Keratinocyte (primary cell): ENCODE measurements at regions not wholly inside any gene's neighbourhood (a gene's known extent, or its start where the extent isn't known, plus 50 kb on each side); places are given as distances from the start of the nearest gene placed in this dataset.

Experiments used
- DNase-seq: peaks from one replicate; pipeline ENCODE4 v3.0.0-alpha.2; 2011; ENCODE audit warnings: low read depth, missing footprints, low spot score
- FAIRE-seq: peaks from 2 replicates; lab custom pipeline; 2011; peaks lifted over from hg19 to GRCh38; lab: Jason Lieb, UNC
- H2AFZ ChIP-seq: 2 replicates; pipeline ENCODE4 v1.6.0; 2012; ENCODE audit warnings: low read length, control low read depth, inconsistent platforms; ENCODE audit not compliant: control insufficient read depth
- H3K27ac ChIP-seq: 2 replicates; pipeline ENCODE4 v1.5.1; 2011; ENCODE audit warnings: low read length; ENCODE audit not compliant: control insufficient read depth, insufficient read depth
- H3K27me3 ChIP-seq: 3 replicates; pipeline ENCODE4 v1.6.0; 2011; ENCODE audit warnings: low read length; ENCODE audit not compliant: control insufficient read depth, insufficient read depth; ENCODE audit errors: extremely low read depth
- H3K36me3 ChIP-seq, 2 experiments: 2 replicates in 1 of 2; 3 replicates in 1 of 2; pipeline ENCODE4 v1.5.1; 2011; ENCODE audit warnings: low read length in 2 of 2, mild to moderate bottlenecking in 1 of 2; ENCODE audit not compliant: control insufficient read depth in 2 of 2, insufficient read depth in 2 of 2; ENCODE audit errors: extremely low read depth in 1 of 2
- H3K4me1 ChIP-seq: 3 replicates; pipeline ENCODE4 v1.5.1; 2011; ENCODE audit warnings: low read length; ENCODE audit not compliant: control insufficient read depth, insufficient read depth; ENCODE audit errors: extremely low read depth
- H3K4me2 ChIP-seq: 3 replicates; pipeline ENCODE4 v1.6.0; 2011; ENCODE audit warnings: low read depth, low read length; ENCODE audit not compliant: control insufficient read depth, insufficient read depth; ENCODE audit errors: extremely low read depth
- H3K4me3 ChIP-seq, 3 experiments: fragments of 200-600 bp in 1 of 3; sonication (generic) in 1 of 3; 2 replicates in 2 of 3; 3 replicates in 1 of 3; pipeline ENCODE4 v1.5.1; 2011 to 2016; ENCODE audit warnings: low read length in 3 of 3, mild to moderate bottlenecking in 3 of 3, control low read depth in 2 of 3, inconsistent platforms in 1 of 3, low read depth in 1 of 3, mixed read lengths in 1 of 3, mixed run types in 1 of 3, moderate library complexity in 1 of 3; ENCODE audit not compliant: control insufficient read depth in 2 of 3, insufficient read depth in 2 of 3; ENCODE audit errors: extremely low read depth in 1 of 3
- H3K79me2 ChIP-seq: 2 replicates; pipeline ENCODE4 v1.6.0; 2012; ENCODE audit warnings: low read length; ENCODE audit not compliant: control insufficient read depth, insufficient read depth
- H3K9ac ChIP-seq: 3 replicates; pipeline ENCODE4 v1.6.0; 2011; ENCODE audit warnings: low read length; ENCODE audit not compliant: control insufficient read depth, insufficient read depth; ENCODE audit errors: extremely low read depth
- H3K9me1 ChIP-seq: 3 replicates; pipeline ENCODE4 v1.6.0; 2011; ENCODE audit warnings: low read length; ENCODE audit not compliant: control insufficient read depth, insufficient read depth; ENCODE audit errors: extremely low read depth
- H3K9me3 ChIP-seq: 2 replicates; pipeline ENCODE4 v1.5.1; 2012; ENCODE audit warnings: low read depth, low read length; ENCODE audit not compliant: control insufficient read depth
- H4K20me1 ChIP-seq: 3 replicates; pipeline ENCODE4 v1.6.0; 2011; ENCODE audit warnings: low read length; ENCODE audit not compliant: control insufficient read depth, insufficient read depth; ENCODE audit errors: extremely low read depth
- EZH2 ChIP-seq: IDR thresholded peaks from one replicate; pipeline ENCODE4 v1.6.1; 2012; ENCODE audit warnings: inconsistent platforms, mild to moderate bottlenecking, low read length, moderate library complexity
- dilution Hi-C: fragments of 300-500 bp; cut with MboI; formaldehyde crosslinking; loops from one replicate; pipeline ENCODE4 v1.7.0; 2020; ENCODE audit warnings: low sequenced_read_pairs; ENCODE audit not compliant: extremely low pct_ligation_motif_present
- TF ChIP-seq, protein P1 (sequence below), 3 experiments: IDR thresholded peaks in 1 of 3; conservative IDR thresholded peaks in 1 of 3; optimal IDR thresholded peaks in 1 of 3; 2 replicates in 2 of 3; 3 replicates in 1 of 3; pipeline versions ENCODE3 to v1.5.1; 2011; ENCODE audit warnings: low read length in 3 of 3, mild to moderate bottlenecking in 3 of 3, moderate library complexity in 2 of 3, control low read depth in 1 of 3, inconsistent platforms in 1 of 3; ENCODE audit not compliant: insufficient read depth in 2 of 3; ENCODE audit errors: extremely low read depth in 1 of 3

DNA sequence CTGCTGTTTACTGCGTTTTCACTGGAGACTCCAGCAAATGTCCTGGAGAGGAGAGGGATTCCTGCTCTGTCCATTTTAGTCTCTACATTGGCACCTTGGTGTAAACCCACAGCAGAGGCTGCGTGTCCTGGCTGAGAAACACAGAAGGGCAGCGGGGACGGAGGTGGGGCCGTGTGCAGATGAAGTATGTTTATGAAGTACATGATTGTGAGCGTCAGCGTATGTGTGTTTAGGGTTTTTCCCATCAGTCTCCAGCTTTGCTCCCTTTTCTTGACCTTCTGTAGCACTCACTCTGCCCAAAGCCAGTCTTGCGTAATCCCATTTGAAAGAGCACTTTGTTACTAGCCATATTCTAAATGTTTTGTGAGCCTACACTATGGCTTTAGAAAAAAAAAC, 750.7 kb upstream of the SORCS1 start:
- H3K4me2 ChIP-seq, result no peak overlapping the region
- H3K4me3 ChIP-seq, result no peak overlapping the region
- H2AFZ ChIP-seq, result peak overlapping the region; percentile 5

DNA sequence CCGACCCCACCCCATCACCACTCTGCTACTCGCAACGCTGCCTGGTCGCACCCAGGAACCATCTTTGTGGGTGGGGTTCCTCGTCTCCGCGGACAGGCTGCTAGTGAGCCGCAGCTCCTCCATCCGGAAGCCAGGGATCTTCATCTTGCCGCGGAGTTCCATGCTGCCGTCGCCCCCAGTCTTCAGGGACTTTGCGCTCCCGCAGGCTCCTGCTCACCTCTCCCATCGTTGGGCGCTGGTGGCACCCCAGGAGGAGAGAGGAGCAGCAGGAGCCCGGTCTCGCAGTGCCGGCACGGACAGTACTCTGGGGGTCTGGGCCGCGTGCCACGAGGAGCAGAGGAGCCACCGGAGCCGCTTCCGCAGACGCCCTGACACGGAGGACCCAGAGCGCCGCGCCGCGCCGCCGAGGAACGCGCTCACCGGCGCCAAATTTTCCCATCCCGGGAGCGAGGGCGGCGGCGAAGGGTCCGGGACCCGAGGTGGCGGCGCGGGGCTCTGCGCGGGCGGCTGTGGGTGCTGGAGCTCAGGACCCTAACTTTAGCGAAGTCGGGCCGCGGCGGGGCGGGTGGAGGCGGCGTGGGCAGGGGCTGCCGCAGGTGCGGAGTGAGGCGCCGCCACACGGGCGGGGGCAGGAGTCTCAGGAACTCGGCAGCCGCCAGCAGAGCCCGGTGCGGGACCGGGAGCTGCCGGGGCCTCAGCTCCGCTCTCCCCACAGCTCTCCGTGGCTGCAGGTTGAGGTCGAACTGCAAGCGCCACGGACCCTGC, 750.1 kb upstream of the SORCS1 start:
- H3K9me3 ChIP-seq, result no peaks in the 10 kb centered on the region
- H3K36me3 ChIP-seq, result no peaks in the 10 kb centered on the region
- peaks cover 16% of the 10 kb centered on the region for H3K27me3 ChIP-seq
- FAIRE-seq (no peak), DNase-seq (no peak)
- TF ChIP-seq, protein P1, sequence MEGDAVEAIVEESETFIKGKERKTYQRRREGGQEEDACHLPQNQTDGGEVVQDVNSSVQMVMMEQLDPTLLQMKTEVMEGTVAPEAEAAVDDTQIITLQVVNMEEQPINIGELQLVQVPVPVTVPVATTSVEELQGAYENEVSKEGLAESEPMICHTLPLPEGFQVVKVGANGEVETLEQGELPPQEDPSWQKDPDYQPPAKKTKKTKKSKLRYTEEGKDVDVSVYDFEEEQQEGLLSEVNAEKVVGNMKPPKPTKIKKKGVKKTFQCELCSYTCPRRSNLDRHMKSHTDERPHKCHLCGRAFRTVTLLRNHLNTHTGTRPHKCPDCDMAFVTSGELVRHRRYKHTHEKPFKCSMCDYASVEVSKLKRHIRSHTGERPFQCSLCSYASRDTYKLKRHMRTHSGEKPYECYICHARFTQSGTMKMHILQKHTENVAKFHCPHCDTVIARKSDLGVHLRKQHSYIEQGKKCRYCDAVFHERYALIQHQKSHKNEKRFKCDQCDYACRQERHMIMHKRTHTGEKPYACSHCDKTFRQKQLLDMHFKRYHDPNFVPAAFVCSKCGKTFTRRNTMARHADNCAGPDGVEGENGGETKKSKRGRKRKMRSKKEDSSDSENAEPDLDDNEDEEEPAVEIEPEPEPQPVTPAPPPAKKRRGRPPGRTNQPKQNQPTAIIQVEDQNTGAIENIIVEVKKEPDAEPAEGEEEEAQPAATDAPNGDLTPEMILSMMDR (optimal IDR thresholded peaks at IDR 0.05 in 1 of 3, IDR thresholded peaks at IDR 0.05 in 1 of 3, conservative IDR thresholded peaks at IDR 0.05 in 1 of 3; ENCODE audit: extremely low read depth in 1 of 3, insufficient read depth in 2 of 3, low read length in 3 of 3), result no peak
- no peak for TF ChIP-seq EZH2
- dilution Hi-C loops, result no loop called here
- no peaks in the 10 kb centered on the region for H3K79me2 ChIP-seq
- H3K4me1 ChIP-seq, result no peaks in the 10 kb centered on the region
- no peaks in the 10 kb centered on the region for H4K20me1 ChIP-seq
- no peak overlapping the region for H3K9ac ChIP-seq
- H3K4me2 ChIP-seq, result no peak overlapping the region
- no peaks in the 10 kb centered on the region for H3K9me1 ChIP-seq
- H2AFZ ChIP-seq, result peak overlapping the region; percentile 5
- no peak overlapping the region for H3K27ac ChIP-seq
- peak overlapping the region in 1 of 3 experiments; percentile 3 for H3K4me3 ChIP-seq

More for the DNA sequence above, 750.7 kb upstream of the SORCS1 start:
- Histone ChIP-seq H3K4me1 (no peaks in the 10 kb centered on the region), H3K9me1 (no peaks in the 10 kb centered on the region), H3K27ac (no peak overlapping the region), H3K9me3 (no peaks in the 10 kb centered on the region), H3K9ac (no peak overlapping the region), H3K27me3 (peaks cover 16% of the 10 kb centered on the region), H3K79me2 (no peaks in the 10 kb centered on the region), H3K36me3 (no peaks in the 10 kb centered on the region), H4K20me1 (no peaks in the 10 kb centered on the region)
- TF ChIP-seq EZH2, result no peak
- TF ChIP-seq, protein P1 (optimal IDR thresholded peaks at IDR 0.05 in 1 of 3, IDR thresholded peaks at IDR 0.05 in 1 of 3, conservative IDR thresholded peaks at IDR 0.05 in 1 of 3; ENCODE audit: extremely low read depth in 1 of 3, insufficient read depth in 2 of 3, low read length in 3 of 3), result no peak
- dilution Hi-C loops, result no loop called here
- FAIRE-seq (no peak), DNase-seq (no peak)
